GM23338 (cell line): ENCODE measurements at regions not wholly inside any gene's neighbourhood (a gene's known extent, or its start where the extent isn't known, plus 50 kb on each side); places are given as distances from the start of the nearest gene placed in this dataset.
A peak's percentile ranks its signal among the peaks of the same experiment; 100 is the strongest.

Source experiments
- ATAC-seq: fragments of 200-7000 bp; cut with Tn5 transposase; 3 replicates; pipeline ENCODE4 v1.9.1; 2020
- DNase-seq: peaks from one replicate; pipeline ENCODE4 v3.0.0-alpha.2; 2015; ENCODE audit warnings: low spot score
- H2AFZ ChIP-seq: fragments of 200-600 bp; sonication (generic); 2 replicates; pipeline ENCODE4 v1.8.0; 2016; ENCODE audit warnings: antibody characterized with exemption, mild to moderate bottlenecking, moderate library complexity
- H3F3A ChIP-seq: fragments of 200-600 bp; sonication (generic); replicated peaks from 2 replicates; pipeline ENCODE4 v1.8.0; 2017; ENCODE audit warnings: antibody characterized with exemption, mixed run types, low read depth
- H3K27ac ChIP-seq: fragments of 200-600 bp; sonication (generic); 2 replicates; pipeline ENCODE4 v1.6.1; 2016; ENCODE audit warnings: low read depth
- H3K27me3 ChIP-seq: fragments of 200-600 bp; sonication (generic); 2 replicates; pipeline ENCODE4 v1.8.0; 2016; ENCODE audit warnings: mild to moderate bottlenecking, mixed run types, moderate library complexity; ENCODE audit not compliant: insufficient read depth
- H3K36me3 ChIP-seq: fragments of 200-600 bp; sonication (generic); 2 replicates; pipeline ENCODE4 v1.8.0; 2016; ENCODE audit warnings: mild to moderate bottlenecking; ENCODE audit not compliant: insufficient read depth
- H3K4me1 ChIP-seq: fragments of 200-600 bp; sonication (generic); 2 replicates; pipeline ENCODE4 v1.8.0; 2016; ENCODE audit warnings: mild to moderate bottlenecking, moderate library complexity; ENCODE audit not compliant: insufficient read depth
- H3K4me2 ChIP-seq: fragments of 200-600 bp; sonication (generic); 2 replicates; pipeline ENCODE4 v1.7.1; 2017; ENCODE audit warnings: mixed run types
- H3K4me3 ChIP-seq: fragments of 200-600 bp; sonication (generic); 2 replicates; pipeline ENCODE4 v1.6.1; 2016; ENCODE audit warnings: mixed run types
- H3K79me2 ChIP-seq: fragments of 200-600 bp; sonication (generic); replicated peaks from 2 replicates; pipeline ENCODE4 v1.8.0; 2017; ENCODE audit warnings: mild to moderate bottlenecking; ENCODE audit not compliant: insufficient read depth
- H3K9me2 ChIP-seq: fragments of 200-600 bp; sonication (generic); 2 replicates; pipeline ENCODE4 v1.8.0; 2017; ENCODE audit not compliant: insufficient read depth
- H4K20me1 ChIP-seq: fragments of 200-600 bp; sonication (generic); replicated peaks from 2 replicates; pipeline ENCODE4 v1.8.0; 2017; ENCODE audit warnings: mild to moderate bottlenecking; ENCODE audit not compliant: insufficient read depth
- H3K27ac Mint-ChIP-seq: 2 replicates; pipeline ENCODE4 v1.8.0; 2020; ENCODE audit warnings: inconsistent platforms, mild to moderate bottlenecking, moderate library complexity, mixed read lengths
- H3K27me3 Mint-ChIP-seq: 3 replicates; pipeline ENCODE4 v1.8.0; 2022; ENCODE audit warnings: low read depth, mild to moderate bottlenecking, moderate library complexity, mixed read lengths, inconsistent platforms; ENCODE audit not compliant: insufficient read depth, poor library complexity
- H3K36me3 Mint-ChIP-seq: 3 replicates; pipeline ENCODE4 v1.8.0; 2021; ENCODE audit warnings: low read depth, mild to moderate bottlenecking, inconsistent platforms, moderate library complexity, mixed read lengths
- H3K4me1 Mint-ChIP-seq: 3 replicates; pipeline ENCODE4 v1.8.0; 2020; ENCODE audit warnings: mild to moderate bottlenecking, inconsistent platforms, mixed read lengths
- H3K4me3 Mint-ChIP-seq: 3 replicates; pipeline ENCODE4 v1.8.0; 2021; ENCODE audit warnings: moderate library complexity, mild to moderate bottlenecking, inconsistent platforms, mixed read lengths
- H3K9me3 Mint-ChIP-seq: 3 replicates; pipeline ENCODE4 v1.8.0; 2020; ENCODE audit warnings: moderate library complexity, mild to moderate bottlenecking, inconsistent platforms, mixed read lengths
- CREB1 ChIP-seq: fragments of 250-450 bp; sonication (Bioruptor Pico); IDR thresholded peaks from 2 replicates; pipeline ENCODE4 v1.5.0; 2020; ENCODE audit warnings: low read depth, mild to moderate bottlenecking, moderate library complexity
- EZH2 ChIP-seq: fragments of 200-600 bp; sonication (generic); IDR thresholded peaks from one replicate; pipeline ENCODE4 v1.8.0; 2017; ENCODE audit warnings: antibody characterized with exemption, mild to moderate bottlenecking, low read depth; ENCODE audit not compliant: unreplicated experiment
- EZH2phosphoT487 ChIP-seq: fragments of 200-600 bp; sonication (generic); IDR thresholded peaks from one replicate; pipeline ENCODE4 v1.8.1; 2018; ENCODE audit warnings: antibody characterized with exemption; ENCODE audit not compliant: unreplicated experiment
- JUNB ChIP-seq: IDR thresholded peaks from one replicate; pipeline ENCODE4 v1.6.1; 2016; ENCODE audit warnings: antibody characterized with exemption; ENCODE audit not compliant: unreplicated experiment
- NANOG ChIP-seq: IDR thresholded peaks from 2 replicates; pipeline ENCODE4 v1.6.1; 2016; ENCODE audit warnings: antibody characterized with exemption, borderline replicate concordance
- POLR2AphosphoS5 ChIP-seq: IDR thresholded peaks from 2 replicates; pipeline ENCODE4 v1.6.1; 2016; ENCODE audit warnings: antibody characterized with exemption, low read depth
- STAT1 ChIP-seq: IDR thresholded peaks from one replicate; pipeline ENCODE4 v1.6.1; 2016; ENCODE audit warnings: antibody characterized with exemption; ENCODE audit not compliant: unreplicated experiment
- ZNF114 ChIP-seq: fragments of 250-450 bp; sonication (Bioruptor Pico); IDR thresholded peaks from 2 replicates; pipeline ENCODE4 v1.5.0; 2020; ENCODE audit warnings: mild to moderate bottlenecking, moderate library complexity
- ZNF331 ChIP-seq: fragments of 250-450 bp; sonication (Bioruptor Pico); IDR thresholded peaks from 2 replicates; pipeline ENCODE4 v1.5.0; 2020; ENCODE audit warnings: low read depth, mild to moderate bottlenecking, moderate library complexity
- TF ChIP-seq, protein P1 (sequence below), 2 experiments: fragments of 200-600 bp in 1 of 2; sonication (generic) in 1 of 2; conservative IDR thresholded peaks; 2 replicates each; pipeline versions ENCODE4 v1.5.1 to v1.6.1; 2016 to 2017; ENCODE audit warnings: antibody characterized with exemption in 2 of 2, low read depth in 2 of 2, mild to moderate bottlenecking in 2 of 2, moderate library complexity in 1 of 2
- TF ChIP-seq, protein P2 (sequence below): IDR thresholded peaks from 2 replicates; pipeline ENCODE4 v1.6.1; 2016; ENCODE audit warnings: antibody characterized with exemption
- TF ChIP-seq, protein P3 (sequence below): fragments of 250-450 bp; sonication (Bioruptor Pico); IDR thresholded peaks from 2 replicates; pipeline ENCODE4 v1.5.0; 2020; ENCODE audit warnings: mild to moderate bottlenecking, moderate library complexity
- TF ChIP-seq, protein P4 (sequence below): IDR thresholded peaks from one replicate; pipeline ENCODE4 v1.6.1; 2018; ENCODE audit warnings: antibody characterized with exemption; ENCODE audit not compliant: unreplicated experiment

DNA sequence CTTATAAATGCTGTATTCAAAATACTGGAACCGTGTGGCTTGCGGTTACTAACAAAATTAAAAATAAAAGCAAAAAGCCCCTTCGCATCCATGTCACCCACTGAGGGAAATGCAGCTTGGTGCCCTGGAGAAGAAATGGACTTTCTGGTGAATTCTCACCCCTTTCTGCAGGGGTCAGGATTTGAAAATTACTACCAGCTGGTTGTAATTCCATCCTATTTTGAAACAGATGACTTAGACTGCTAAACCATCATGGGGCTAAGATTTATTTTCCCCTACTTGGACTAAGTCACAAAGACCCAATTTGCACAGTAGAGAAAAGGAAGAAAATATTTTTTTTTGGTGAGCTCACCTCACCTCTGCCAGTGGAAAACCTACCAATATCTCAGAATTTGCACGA lies 111.4 kb upstream of the MYOCD start (continued):
- TF ChIP-seq CREB1 (no peak), JUNB (no peak), POLR2AphosphoS5 (no peak)

DNA sequence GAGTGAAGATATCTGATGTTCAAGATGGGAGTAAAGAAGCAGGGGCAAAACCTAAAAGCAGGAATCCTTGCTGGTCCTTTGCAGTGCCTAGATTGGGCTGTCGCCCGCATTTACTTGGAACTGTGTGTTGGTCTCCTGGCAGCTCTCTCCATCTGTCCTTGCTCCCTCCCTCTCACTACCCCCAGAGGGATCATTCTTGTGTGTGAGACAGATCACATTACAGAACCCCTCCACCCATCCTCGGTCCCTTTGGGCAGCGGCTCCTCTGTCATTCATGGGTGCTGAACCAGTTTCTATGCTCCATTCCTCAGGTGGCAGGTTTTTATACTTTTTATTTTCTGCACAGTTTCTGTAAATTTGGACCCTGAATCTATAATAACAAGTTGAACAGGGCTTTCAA lies 99.4 kb upstream of the MYOCD start:
- TF ChIP-seq EZH2phosphoT487 (no peak), STAT1 (no peak), ZNF331 (CRISPR knock-in tag) (no peak), POLR2AphosphoS5 (no peak), ZNF114 (CRISPR knock-in tag) (no peak), JUNB (no peak), CREB1 (no peak), EZH2 (no peak), NANOG (no peak)
- TF ChIP-seq, protein P1, sequence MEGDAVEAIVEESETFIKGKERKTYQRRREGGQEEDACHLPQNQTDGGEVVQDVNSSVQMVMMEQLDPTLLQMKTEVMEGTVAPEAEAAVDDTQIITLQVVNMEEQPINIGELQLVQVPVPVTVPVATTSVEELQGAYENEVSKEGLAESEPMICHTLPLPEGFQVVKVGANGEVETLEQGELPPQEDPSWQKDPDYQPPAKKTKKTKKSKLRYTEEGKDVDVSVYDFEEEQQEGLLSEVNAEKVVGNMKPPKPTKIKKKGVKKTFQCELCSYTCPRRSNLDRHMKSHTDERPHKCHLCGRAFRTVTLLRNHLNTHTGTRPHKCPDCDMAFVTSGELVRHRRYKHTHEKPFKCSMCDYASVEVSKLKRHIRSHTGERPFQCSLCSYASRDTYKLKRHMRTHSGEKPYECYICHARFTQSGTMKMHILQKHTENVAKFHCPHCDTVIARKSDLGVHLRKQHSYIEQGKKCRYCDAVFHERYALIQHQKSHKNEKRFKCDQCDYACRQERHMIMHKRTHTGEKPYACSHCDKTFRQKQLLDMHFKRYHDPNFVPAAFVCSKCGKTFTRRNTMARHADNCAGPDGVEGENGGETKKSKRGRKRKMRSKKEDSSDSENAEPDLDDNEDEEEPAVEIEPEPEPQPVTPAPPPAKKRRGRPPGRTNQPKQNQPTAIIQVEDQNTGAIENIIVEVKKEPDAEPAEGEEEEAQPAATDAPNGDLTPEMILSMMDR (conservative IDR thresholded peaks at IDR 0.05; ENCODE audit: low read depth in 2 of 2): no peak
- TF ChIP-seq, protein P2, sequence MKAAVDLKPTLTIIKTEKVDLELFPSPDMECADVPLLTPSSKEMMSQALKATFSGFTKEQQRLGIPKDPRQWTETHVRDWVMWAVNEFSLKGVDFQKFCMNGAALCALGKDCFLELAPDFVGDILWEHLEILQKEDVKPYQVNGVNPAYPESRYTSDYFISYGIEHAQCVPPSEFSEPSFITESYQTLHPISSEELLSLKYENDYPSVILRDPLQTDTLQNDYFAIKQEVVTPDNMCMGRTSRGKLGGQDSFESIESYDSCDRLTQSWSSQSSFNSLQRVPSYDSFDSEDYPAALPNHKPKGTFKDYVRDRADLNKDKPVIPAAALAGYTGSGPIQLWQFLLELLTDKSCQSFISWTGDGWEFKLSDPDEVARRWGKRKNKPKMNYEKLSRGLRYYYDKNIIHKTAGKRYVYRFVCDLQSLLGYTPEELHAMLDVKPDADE: no peak
- TF ChIP-seq, protein P3, sequence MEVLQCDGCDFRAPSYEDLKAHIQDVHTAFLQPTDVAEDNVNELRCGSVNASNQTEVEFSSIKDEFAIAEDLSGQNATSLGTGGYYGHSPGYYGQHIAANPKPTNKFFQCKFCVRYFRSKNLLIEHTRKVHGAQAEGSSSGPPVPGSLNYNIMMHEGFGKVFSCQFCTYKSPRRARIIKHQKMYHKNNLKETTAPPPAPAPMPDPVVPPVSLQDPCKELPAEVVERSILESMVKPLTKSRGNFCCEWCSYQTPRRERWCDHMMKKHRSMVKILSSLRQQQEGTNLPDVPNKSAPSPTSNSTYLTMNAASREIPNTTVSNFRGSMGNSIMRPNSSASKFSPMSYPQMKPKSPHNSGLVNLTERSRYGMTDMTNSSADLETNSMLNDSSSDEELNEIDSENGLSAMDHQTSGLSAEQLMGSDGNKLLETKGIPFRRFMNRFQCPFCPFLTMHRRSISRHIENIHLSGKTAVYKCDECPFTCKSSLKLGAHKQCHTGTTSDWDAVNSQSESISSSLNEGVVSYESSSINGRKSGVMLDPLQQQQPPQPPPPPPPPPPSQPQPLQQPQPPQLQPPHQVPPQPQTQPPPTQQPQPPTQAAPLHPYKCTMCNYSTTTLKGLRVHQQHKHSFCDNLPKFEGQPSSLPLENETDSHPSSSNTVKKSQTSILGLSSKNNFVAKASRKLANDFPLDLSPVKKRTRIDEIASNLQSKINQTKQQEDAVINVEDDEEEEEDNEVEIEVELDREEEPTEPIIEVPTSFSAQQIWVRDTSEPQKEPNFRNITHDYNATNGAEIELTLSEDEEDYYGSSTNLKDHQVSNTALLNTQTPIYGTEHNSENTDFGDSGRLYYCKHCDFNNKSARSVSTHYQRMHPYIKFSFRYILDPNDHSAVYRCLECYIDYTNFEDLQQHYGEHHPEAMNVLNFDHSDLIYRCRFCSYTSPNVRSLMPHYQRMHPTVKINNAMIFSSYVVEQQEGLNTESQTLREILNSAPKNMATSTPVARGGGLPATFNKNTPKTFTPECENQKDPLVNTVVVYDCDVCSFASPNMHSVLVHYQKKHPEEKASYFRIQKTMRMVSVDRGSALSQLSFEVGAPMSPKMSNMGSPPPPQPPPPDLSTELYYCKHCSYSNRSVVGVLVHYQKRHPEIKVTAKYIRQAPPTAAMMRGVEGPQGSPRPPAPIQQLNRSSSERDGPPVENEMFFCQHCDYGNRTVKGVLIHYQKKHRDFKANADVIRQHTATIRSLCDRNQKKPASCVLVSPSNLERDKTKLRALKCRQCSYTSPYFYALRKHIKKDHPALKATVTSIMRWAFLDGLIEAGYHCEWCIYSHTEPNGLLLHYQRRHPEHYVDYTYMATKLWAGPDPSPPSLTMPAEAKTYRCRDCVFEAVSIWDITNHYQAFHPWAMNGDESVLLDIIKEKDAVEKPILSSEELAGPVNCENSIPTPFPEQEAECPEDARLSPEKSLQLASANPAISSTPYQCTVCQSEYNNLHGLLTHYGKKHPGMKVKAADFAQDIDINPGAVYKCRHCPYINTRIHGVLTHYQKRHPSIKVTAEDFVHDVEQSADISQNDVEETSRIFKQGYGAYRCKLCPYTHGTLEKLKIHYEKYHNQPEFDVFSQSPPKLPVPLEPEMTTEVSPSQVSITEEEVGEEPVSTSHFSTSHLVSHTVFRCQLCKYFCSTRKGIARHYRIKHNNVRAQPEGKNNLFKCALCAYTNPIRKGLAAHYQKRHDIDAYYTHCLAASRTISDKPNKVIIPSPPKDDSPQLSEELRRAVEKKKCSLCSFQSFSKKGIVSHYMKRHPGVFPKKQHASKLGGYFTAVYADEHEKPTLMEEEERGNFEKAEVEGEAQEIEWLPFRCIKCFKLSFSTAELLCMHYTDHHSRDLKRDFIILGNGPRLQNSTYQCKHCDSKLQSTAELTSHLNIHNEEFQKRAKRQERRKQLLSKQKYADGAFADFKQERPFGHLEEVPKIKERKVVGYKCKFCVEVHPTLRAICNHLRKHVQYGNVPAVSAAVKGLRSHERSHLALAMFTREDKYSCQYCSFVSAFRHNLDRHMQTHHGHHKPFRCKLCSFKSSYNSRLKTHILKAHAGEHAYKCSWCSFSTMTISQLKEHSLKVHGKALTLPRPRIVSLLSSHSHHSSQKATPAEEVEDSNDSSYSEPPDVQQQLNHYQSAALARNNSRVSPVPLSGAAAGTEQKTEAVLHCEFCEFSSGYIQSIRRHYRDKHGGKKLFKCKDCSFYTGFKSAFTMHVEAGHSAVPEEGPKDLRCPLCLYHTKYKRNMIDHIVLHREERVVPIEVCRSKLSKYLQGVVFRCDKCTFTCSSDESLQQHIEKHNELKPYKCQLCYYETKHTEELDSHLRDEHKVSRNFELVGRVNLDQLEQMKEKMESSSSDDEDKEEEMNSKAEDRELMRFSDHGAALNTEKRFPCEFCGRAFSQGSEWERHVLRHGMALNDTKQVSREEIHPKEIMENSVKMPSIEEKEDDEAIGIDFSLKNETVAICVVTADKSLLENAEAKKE (CRISPR knock-in tag): no peak
- TF ChIP-seq, protein P4, sequence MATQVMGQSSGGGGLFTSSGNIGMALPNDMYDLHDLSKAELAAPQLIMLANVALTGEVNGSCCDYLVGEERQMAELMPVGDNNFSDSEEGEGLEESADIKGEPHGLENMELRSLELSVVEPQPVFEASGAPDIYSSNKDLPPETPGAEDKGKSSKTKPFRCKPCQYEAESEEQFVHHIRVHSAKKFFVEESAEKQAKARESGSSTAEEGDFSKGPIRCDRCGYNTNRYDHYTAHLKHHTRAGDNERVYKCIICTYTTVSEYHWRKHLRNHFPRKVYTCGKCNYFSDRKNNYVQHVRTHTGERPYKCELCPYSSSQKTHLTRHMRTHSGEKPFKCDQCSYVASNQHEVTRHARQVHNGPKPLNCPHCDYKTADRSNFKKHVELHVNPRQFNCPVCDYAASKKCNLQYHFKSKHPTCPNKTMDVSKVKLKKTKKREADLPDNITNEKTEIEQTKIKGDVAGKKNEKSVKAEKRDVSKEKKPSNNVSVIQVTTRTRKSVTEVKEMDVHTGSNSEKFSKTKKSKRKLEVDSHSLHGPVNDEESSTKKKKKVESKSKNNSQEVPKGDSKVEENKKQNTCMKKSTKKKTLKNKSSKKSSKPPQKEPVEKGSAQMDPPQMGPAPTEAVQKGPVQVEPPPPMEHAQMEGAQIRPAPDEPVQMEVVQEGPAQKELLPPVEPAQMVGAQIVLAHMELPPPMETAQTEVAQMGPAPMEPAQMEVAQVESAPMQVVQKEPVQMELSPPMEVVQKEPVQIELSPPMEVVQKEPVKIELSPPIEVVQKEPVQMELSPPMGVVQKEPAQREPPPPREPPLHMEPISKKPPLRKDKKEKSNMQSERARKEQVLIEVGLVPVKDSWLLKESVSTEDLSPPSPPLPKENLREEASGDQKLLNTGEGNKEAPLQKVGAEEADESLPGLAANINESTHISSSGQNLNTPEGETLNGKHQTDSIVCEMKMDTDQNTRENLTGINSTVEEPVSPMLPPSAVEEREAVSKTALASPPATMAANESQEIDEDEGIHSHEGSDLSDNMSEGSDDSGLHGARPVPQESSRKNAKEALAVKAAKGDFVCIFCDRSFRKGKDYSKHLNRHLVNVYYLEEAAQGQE: no peak
- Histone ChIP-seq H3K36me3 (no peaks in the 10 kb centered on the region), H3F3A (no peaks in the 10 kb centered on the region), H3K79me2 (no peaks in the 10 kb centered on the region), H3K4me2 (no peak overlapping the region), H2AFZ (peak overlapping the region; percentile 70; the same call in 1 of the 2 replicates), H3K4me1 (peaks cover 7% of the 10 kb centered on the region; the same call in 1 of the 2 replicates), H4K20me1 (no peaks in the 10 kb centered on the region), H3K27me3 (no peaks in the 10 kb centered on the region), H3K4me3 (no peak overlapping the region), H3K27ac (no peak overlapping the region), H3K9me2 (no peaks in the 10 kb centered on the region)
- Mint-ChIP-seq H3K4me1 (peaks cover 14% of the 10 kb centered on the region), H3K9me3 (no peaks in the 10 kb centered on the region; the same call in 2 of the 3 replicates), H3K27ac (no peak overlapping the region), H3K36me3 (no peaks in the 10 kb centered on the region), H3K27me3 (no peaks in the 10 kb centered on the region), H3K4me3 (0 out of 3 replicates have a peak overlapping the region, but pooled peaks have one; percentile 2)
- peak; percentile 50 for DNase-seq
- ATAC-seq: peak; percentile 97
